ENCODE measurements at regions not wholly inside any gene's neighbourhood (a gene's known extent, or its start where the extent isn't known, plus 50 kb on each side); places are given as distances from the start of the nearest gene placed in this dataset.

DNA sequence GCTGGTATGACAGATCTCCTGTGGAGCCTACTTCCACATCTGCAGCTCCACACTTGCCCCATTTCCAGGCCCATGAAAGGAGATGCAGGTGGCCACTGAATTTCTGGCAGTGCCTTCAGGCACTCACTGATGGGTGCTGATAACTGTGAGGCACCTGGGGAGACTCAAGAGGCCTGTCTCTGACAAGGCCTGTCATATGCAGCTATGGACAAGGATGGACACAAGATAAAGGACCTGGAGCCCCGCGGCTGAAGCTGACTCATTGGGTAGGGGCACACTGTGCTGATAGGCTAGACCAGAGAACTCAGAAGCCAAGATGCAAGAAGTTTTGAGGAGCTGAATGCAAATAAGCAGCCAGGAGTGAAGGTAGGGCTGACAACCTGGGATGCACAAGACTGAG is 81.0 kb upstream of the LRFN2 start:
- TF ChIP-seq, protein P1, sequence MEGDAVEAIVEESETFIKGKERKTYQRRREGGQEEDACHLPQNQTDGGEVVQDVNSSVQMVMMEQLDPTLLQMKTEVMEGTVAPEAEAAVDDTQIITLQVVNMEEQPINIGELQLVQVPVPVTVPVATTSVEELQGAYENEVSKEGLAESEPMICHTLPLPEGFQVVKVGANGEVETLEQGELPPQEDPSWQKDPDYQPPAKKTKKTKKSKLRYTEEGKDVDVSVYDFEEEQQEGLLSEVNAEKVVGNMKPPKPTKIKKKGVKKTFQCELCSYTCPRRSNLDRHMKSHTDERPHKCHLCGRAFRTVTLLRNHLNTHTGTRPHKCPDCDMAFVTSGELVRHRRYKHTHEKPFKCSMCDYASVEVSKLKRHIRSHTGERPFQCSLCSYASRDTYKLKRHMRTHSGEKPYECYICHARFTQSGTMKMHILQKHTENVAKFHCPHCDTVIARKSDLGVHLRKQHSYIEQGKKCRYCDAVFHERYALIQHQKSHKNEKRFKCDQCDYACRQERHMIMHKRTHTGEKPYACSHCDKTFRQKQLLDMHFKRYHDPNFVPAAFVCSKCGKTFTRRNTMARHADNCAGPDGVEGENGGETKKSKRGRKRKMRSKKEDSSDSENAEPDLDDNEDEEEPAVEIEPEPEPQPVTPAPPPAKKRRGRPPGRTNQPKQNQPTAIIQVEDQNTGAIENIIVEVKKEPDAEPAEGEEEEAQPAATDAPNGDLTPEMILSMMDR (IDR thresholded peaks at IDR 0.05) = no peak
- TF ChIP-seq POLR2A (IDR thresholded peaks at IDR 0.05) = no peak

Measured in testis (tissue), 2 donors.